HepG2 (cell line): ENCODE measurements at regions not wholly inside any gene's neighbourhood (a gene's known extent, or its start where the extent isn't known, plus 50 kb on each side); places are given as distances from the start of the nearest gene placed in this dataset.

Experiments used
- ATAC-seq: fragments of 200-7000 bp; cut with Tn5 transposase; 3 replicates; pipeline ENCODE4 v1.9.1; 2020; ENCODE audit warnings: mild to moderate bottlenecking, moderate library complexity
- BruUV-seq: library from RNA; stranded (reverse); fragments of 400-500 nt; replicated peaks from 2 replicates; lab custom pipeline; 2021; lab: Mats Ljungman, UMichigan
- CTCF ChIA-PET: fragments of 300-600 bp; formaldehyde crosslinking; extraction: SDS; loops from one replicate; lab custom pipeline; 2021; ENCODE audit warnings: low total read pairs, inconsistent platforms, low intra/inter-chr PET ratio; lab: Yijun Ruan, JAX
- POLR2A ChIA-PET: fragments of 350-600 bp; sonication (Branson Sonifier 250); formaldehyde crosslinking; loops from one replicate; lab custom pipeline; 2020; ENCODE audit warnings: antibody characterized with exemption, inconsistent platforms; lab: Yijun Ruan, JAX
- DNase-seq: peaks from one replicate; pipeline ENCODE4 v3.0.0-alpha.2; 2015; ENCODE audit warnings: low spot score
- FAIRE-seq: peaks from 3 replicates; lab custom pipeline; 2011; peaks lifted over from hg19 to GRCh38; lab: Jason Lieb, UNC
- H2AFZ ChIP-seq: one replicate; pipeline ENCODE4 v1.6.1; 2011; ENCODE audit warnings: low read length, inconsistent platforms
- H3K27ac ChIP-seq: fragments of 300-600 bp; 3 replicates; pipeline ENCODE4 v1.8.0; 2011; ENCODE audit warnings: mixed run types, mild to moderate bottlenecking, mixed read lengths, low read length, inconsistent platforms; ENCODE audit not compliant: insufficient read depth; ENCODE audit errors: extremely low read length
- H3K27me3 ChIP-seq, 2 experiments: fragments of 200-600 bp in 1 of 2; 2 replicates in 1 of 2; 3 replicates in 1 of 2; pipeline versions ENCODE4 v1.6.0 to v1.8.0; 2011; ENCODE audit warnings: low read length in 2 of 2, mild to moderate bottlenecking in 2 of 2, moderate library complexity in 2 of 2, inconsistent platforms in 1 of 2; ENCODE audit not compliant: insufficient read depth in 2 of 2, control insufficient read depth in 1 of 2
- H3K36me3 ChIP-seq, 2 experiments: fragments of 200-600 bp in 1 of 2; replicated peaks in 1 of 2; 2 replicates in 1 of 2; 3 replicates in 1 of 2; pipeline versions ENCODE4 v1.5.1 to v1.8.0; 2011; ENCODE audit warnings: low read length in 2 of 2, inconsistent platforms in 1 of 2; ENCODE audit not compliant: insufficient read depth in 2 of 2, control insufficient read depth in 1 of 2
- H3K4me1 ChIP-seq: 2 replicates; pipeline ENCODE4 v1.5.1; 2012; ENCODE audit warnings: low read length, inconsistent platforms; ENCODE audit not compliant: insufficient read depth
- H3K4me2 ChIP-seq: 2 replicates; pipeline ENCODE4 v1.6.0; 2011; ENCODE audit warnings: low read depth, low read length, inconsistent platforms
- H3K4me3 ChIP-seq, 3 experiments: fragments of 200-600 bp in 1 of 3; sonication (generic), shearing (Covaris generic) in 1 of 3; replicated peaks in 1 of 3; 2 replicates each; pipeline ENCODE4 v1.5.1; 2011 to 2016; ENCODE audit warnings: low read length in 3 of 3, inconsistent platforms in 2 of 3, low read depth in 2 of 3, mild to moderate bottlenecking in 2 of 3, control low read depth in 1 of 3, mixed read lengths in 1 of 3; ENCODE audit not compliant: insufficient read depth in 1 of 3
- H3K79me2 ChIP-seq: one replicate; pipeline ENCODE4 v1.6.1; 2011; ENCODE audit warnings: low read length, inconsistent platforms; ENCODE audit not compliant: insufficient read depth
- H3K9ac ChIP-seq: 2 replicates; pipeline ENCODE4 v1.6.0; 2011; ENCODE audit warnings: mild to moderate bottlenecking, low read depth, low read length, inconsistent platforms; ENCODE audit not compliant: insufficient read depth
- H3K9me3 ChIP-seq: 2 replicates; pipeline ENCODE4 v1.5.1; 2012; ENCODE audit warnings: mild to moderate bottlenecking, low read length
- H4K20me1 ChIP-seq: 2 replicates; pipeline ENCODE4 v1.6.0; 2011; ENCODE audit warnings: inconsistent platforms, mild to moderate bottlenecking, low read length, moderate library complexity; ENCODE audit not compliant: insufficient read depth
- ATRX ChIP-seq: sonication (generic); formaldehyde crosslinking; IDR thresholded peaks from 2 replicates; pipeline ENCODE4 v1.4.0; 2020; ENCODE audit warnings: missing genetic modification reagents, borderline replicate concordance
- SAP130 ChIP-seq: IDR thresholded peaks from 2 replicates; pipeline ENCODE4 v1.6.1; 2016; ENCODE audit warnings: low read depth
- STAT5B ChIP-seq: sonication (generic); formaldehyde crosslinking; IDR thresholded peaks from 2 replicates; pipeline ENCODE4 v1.4.0; 2020; ENCODE audit warnings: missing genetic modification reagents
- SYNCRIP ChIP-seq: fragments of 200-400 bp; formaldehyde crosslinking; IDR thresholded peaks from 2 replicates; pipeline ENCODE4 v1.6.1; 2018; ENCODE audit warnings: mild to moderate bottlenecking, low read depth, low read length; ENCODE audit not compliant: insufficient read depth
- ZBTB7B ChIP-seq: sonication (generic); formaldehyde crosslinking; IDR thresholded peaks from 2 replicates; pipeline ENCODE4 v1.4.0; 2020; ENCODE audit warnings: missing genetic modification reagents
- ZNF263 ChIP-seq: sonication (generic); formaldehyde crosslinking; IDR thresholded peaks from 2 replicates; pipeline ENCODE4 v1.4.0; 2020; ENCODE audit warnings: missing genetic modification reagents
- ZNF44 ChIP-seq: sonication (generic); formaldehyde crosslinking; IDR thresholded peaks from 2 replicates; pipeline ENCODE4 v1.5.1; 2020; ENCODE audit warnings: mild to moderate bottlenecking, missing genetic modification reagents
- ZNF556 ChIP-seq: sonication (generic); formaldehyde crosslinking; IDR thresholded peaks from 2 replicates; pipeline ENCODE4 v1.4.0; 2020; ENCODE audit warnings: mild to moderate bottlenecking, missing genetic modification reagents, borderline replicate concordance
- WGBS: methylation state at CpG from one replicate; pipeline ENCODE4 v1.1.6; 2017; ENCODE audit warnings: low lambda C conversion rate; 5-methylcytosine and 5-hydroxymethylcytosine counted together
- in situ Hi-C: cut with HindIII; loops from 2 replicates; pipeline ENCODE4 v1.10.0; 2017; ENCODE audit warnings: low pct_unique_long_range_greater_than_20kb; ENCODE audit not compliant: extremely low pct_ligation_motif_present
- intact Hi-C: fragments of 100-400 bp; cut with micrococcal nuclease; formaldehyde crosslinking; loops from one replicate; pipeline ENCODE4 v1.10.0; 2022; ENCODE audit not compliant: unreplicated experiment
- TF ChIP-seq, protein P1 (sequence below): fragments of 450-650 bp; IDR thresholded peaks from 2 replicates; pipeline ENCODE4 v1.6.1; 2017
- TF ChIP-seq, protein P2 (sequence below): sonication (generic); formaldehyde crosslinking; IDR thresholded peaks from 2 replicates; pipeline ENCODE4 v1.5.0; 2020; ENCODE audit warnings: missing genetic modification reagents
- TF ChIP-seq, protein P3 (sequence below): sonication (generic); formaldehyde crosslinking; IDR thresholded peaks from 2 replicates; pipeline ENCODE4 v1.4.0; 2020; ENCODE audit warnings: missing genetic modification reagents, borderline replicate concordance
- TF ChIP-seq, protein P4 (sequence below): IDR thresholded peaks from 2 replicates; pipeline ENCODE4 v1.6.1; 2018; ENCODE audit warnings: missing genetic modification reagents, mild to moderate bottlenecking, missing compliant biosample characterization
- TF ChIP-seq, protein P5 (sequence below): sonication (generic); formaldehyde crosslinking; IDR thresholded peaks from 2 replicates; pipeline ENCODE4 v1.5.1; 2020; ENCODE audit warnings: mild to moderate bottlenecking, missing genetic modification reagents, moderate library complexity

DNA sequence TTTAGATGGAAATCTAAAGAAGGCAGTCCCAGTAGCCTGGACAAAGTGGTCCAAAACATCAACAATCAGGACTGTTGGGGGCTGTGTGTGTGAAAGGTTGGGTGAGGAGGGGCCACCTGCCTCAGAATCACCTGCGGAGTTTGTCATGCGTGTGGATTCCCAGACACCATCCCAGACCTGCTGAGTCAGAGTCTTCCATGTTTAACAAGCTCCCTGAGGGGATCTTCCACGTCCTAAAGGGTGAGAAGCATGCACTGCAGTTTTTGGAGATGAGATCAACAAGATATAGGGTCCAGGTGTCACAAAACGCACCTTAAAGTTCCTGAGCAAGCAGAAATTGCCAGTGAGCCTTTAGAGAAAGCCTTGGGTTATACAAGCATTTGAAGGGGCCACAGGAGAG is 207.0 kb upstream of the FAM9B start (continued):
- TF ChIP-seq, protein P1, sequence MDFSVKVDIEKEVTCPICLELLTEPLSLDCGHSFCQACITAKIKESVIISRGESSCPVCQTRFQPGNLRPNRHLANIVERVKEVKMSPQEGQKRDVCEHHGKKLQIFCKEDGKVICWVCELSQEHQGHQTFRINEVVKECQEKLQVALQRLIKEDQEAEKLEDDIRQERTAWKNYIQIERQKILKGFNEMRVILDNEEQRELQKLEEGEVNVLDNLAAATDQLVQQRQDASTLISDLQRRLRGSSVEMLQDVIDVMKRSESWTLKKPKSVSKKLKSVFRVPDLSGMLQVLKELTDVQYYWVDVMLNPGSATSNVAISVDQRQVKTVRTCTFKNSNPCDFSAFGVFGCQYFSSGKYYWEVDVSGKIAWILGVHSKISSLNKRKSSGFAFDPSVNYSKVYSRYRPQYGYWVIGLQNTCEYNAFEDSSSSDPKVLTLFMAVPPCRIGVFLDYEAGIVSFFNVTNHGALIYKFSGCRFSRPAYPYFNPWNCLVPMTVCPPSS, result no peak
- no peak for TF ChIP-seq ZNF263 (CRISPR knock-in tag)

DNA sequence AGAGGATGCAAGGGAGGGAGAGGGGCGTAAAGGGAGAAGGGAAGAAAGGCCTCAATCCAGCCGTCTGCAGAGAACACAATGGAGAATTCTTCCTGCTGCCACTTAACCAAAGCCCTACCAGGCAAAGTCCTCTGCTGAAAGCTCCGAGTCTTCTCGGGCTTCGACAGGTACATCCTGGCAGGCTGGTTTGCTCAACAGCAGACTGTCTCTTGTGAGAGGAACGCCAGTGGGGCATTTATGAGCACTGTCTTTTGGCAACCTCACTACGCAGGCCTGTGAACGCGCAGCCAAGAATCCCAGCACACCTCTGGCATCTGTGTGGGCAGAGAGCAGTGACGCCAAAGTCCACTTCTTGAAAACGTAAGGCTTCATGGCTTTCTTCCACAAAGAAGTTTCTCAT is 207.5 kb upstream of the FAM9B start:
- H3K9ac ChIP-seq, result no peak overlapping the region
- DNase-seq, result no peak
- H3K27ac ChIP-seq, result no peak overlapping the region
- in situ Hi-C loops (no loop called here), intact Hi-C loops (no loop called here)
- H3K79me2 ChIP-seq, result no peaks in the 10 kb centered on the region
- 51% methylated on average over 2 of the region's 11 CpGs for WGBS
- H3K4me3 ChIP-seq, result no peak overlapping the region
- H3K36me3 ChIP-seq, result no peaks in the 10 kb centered on the region
- no peak overlapping the region for H3K4me2 ChIP-seq
- no peaks in the 10 kb centered on the region for H3K4me1 ChIP-seq
- no peak for ATAC-seq
- POLR2A ChIA-PET, result no interaction called here
- no peaks in the 10 kb centered on the region for H3K9me3 ChIP-seq
- FAIRE-seq, result no peak
- CTCF ChIA-PET, result no interaction called here
- no peaks in the 10 kb centered on the region for H4K20me1 ChIP-seq
- H2AFZ ChIP-seq, result no peak overlapping the region
- no TSS peak for BruUV-seq
- no peaks in the 10 kb centered on the region for H3K27me3 ChIP-seq
- TF ChIP-seq ATRX (CRISPR knock-in tag) (no peak), SYNCRIP (no peak), ZNF556 (CRISPR knock-in tag) (no peak), ZNF44 (CRISPR knock-in tag) (no peak), STAT5B (CRISPR knock-in tag) (no peak), SAP130 (CRISPR knock-in tag) (no peak), ZBTB7B (CRISPR knock-in tag) (no peak), ZNF263 (CRISPR knock-in tag) (no peak)
- TF ChIP-seq, protein P2, sequence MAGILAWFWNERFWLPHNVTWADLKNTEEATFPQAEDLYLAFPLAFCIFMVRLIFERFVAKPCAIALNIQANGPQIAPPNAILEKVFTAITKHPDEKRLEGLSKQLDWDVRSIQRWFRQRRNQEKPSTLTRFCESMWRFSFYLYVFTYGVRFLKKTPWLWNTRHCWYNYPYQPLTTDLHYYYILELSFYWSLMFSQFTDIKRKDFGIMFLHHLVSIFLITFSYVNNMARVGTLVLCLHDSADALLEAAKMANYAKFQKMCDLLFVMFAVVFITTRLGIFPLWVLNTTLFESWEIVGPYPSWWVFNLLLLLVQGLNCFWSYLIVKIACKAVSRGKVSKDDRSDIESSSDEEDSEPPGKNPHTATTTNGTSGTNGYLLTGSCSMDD (CRISPR knock-in tag), result no peak
- TF ChIP-seq, protein P3, sequence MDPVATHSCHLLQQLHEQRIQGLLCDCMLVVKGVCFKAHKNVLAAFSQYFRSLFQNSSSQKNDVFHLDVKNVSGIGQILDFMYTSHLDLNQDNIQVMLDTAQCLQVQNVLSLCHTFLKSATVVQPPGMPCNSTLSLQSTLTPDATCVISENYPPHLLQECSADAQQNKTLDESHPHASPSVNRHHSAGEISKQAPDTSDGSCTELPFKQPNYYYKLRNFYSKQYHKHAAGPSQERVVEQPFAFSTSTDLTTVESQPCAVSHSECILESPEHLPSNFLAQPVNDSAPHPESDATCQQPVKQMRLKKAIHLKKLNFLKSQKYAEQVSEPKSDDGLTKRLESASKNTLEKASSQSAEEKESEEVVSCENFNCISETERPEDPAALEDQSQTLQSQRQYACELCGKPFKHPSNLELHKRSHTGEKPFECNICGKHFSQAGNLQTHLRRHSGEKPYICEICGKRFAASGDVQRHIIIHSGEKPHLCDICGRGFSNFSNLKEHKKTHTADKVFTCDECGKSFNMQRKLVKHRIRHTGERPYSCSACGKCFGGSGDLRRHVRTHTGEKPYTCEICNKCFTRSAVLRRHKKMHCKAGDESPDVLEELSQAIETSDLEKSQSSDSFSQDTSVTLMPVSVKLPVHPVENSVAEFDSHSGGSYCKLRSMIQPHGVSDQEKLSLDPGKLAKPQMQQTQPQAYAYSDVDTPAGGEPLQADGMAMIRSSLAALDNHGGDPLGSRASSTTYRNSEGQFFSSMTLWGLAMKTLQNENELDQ (CRISPR knock-in tag), result no peak
- TF ChIP-seq, protein P4, sequence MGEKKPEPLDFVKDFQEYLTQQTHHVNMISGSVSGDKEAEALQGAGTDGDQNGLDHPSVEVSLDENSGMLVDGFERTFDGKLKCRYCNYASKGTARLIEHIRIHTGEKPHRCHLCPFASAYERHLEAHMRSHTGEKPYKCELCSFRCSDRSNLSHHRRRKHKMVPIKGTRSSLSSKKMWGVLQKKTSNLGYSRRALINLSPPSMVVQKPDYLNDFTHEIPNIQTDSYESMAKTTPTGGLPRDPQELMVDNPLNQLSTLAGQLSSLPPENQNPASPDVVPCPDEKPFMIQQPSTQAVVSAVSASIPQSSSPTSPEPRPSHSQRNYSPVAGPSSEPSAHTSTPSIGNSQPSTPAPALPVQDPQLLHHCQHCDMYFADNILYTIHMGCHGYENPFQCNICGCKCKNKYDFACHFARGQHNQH, result no peak
- TF ChIP-seq, protein P5, sequence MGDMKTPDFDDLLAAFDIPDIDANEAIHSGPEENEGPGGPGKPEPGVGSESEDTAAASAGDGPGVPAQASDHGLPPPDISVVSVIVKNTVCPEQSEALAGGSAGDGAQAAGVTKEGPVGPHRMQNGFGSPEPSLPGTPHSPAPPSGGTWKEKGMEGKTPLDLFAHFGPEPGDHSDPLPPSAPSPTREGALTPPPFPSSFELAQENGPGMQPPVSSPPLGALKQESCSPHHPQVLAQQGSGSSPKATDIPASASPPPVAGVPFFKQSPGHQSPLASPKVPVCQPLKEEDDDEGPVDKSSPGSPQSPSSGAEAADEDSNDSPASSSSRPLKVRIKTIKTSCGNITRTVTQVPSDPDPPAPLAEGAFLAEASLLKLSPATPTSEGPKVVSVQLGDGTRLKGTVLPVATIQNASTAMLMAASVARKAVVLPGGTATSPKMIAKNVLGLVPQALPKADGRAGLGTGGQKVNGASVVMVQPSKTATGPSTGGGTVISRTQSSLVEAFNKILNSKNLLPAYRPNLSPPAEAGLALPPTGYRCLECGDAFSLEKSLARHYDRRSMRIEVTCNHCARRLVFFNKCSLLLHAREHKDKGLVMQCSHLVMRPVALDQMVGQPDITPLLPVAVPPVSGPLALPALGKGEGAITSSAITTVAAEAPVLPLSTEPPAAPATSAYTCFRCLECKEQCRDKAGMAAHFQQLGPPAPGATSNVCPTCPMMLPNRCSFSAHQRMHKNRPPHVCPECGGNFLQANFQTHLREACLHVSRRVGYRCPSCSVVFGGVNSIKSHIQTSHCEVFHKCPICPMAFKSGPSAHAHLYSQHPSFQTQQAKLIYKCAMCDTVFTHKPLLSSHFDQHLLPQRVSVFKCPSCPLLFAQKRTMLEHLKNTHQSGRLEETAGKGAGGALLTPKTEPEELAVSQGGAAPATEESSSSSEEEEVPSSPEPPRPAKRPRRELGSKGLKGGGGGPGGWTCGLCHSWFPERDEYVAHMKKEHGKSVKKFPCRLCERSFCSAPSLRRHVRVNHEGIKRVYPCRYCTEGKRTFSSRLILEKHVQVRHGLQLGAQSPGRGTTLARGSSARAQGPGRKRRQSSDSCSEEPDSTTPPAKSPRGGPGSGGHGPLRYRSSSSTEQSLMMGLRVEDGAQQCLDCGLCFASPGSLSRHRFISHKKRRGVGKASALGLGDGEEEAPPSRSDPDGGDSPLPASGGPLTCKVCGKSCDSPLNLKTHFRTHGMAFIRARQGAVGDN (CRISPR knock-in tag), result no peak
